ENCODE measurements at regions not wholly inside any gene's neighbourhood (a gene's known extent, or its start where the extent isn't known, plus 50 kb on each side); places are given as distances from the start of the nearest gene placed in this dataset.
"Not testable (repeated sequence)": the region's sequence is repeated elsewhere in the genome, so short reads cannot be mapped to it uniquely, and the experiment has no call there.

DNA sequence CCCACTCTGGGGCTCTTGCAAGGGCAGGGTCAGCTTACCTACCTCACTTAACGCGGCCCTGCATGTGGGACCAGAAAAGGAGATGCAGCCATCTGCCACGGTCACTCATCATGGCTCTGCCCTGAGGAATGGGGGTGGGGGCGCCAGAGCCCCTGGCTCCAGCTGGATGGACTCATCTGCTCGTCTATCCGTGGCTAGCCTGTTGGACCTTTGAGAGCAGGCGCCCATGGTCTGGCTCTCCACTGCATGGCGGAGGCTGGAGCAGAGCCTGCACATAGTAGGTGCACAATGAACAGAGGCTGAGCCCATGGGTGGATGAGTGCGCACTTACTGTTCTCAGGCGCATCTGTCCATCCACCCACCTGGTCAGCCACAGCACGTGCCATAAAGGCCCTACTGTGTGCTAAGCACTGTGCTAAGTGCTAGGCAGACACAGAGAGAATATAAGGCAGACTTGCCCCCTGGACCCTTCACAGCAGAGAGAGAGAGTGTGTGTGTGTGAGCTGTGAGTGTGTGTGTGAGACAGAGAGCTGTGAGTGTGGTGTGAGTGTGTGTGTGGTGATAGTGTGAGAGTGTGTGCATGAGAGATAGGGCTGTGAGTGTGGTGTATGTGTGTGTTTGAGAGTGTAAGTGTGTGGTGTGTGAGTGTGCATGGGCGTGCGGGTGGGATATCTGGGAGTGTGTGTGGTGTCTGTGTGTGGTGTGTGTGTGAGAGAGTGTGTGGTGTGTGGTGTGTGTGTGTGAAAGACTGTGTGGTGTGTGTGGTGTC, 151.3 kb downstream of the TFCP2L1 start:
- DNase-seq (ENCODE audit: low read depth, low spot score) = no peak
- no peak overlapping the region for H3K27ac ChIP-seq

GRCh38 chr2:121134728-121135127, 150.3 kb downstream of the TFCP2L1 start:
- H3K27ac ChIP-seq = no peak overlapping the region
- DNase-seq (ENCODE audit: low read depth, low spot score) = no peak

- DNase-seq (ENCODE audit: low read depth, low spot score) = no peak
- H3K27ac ChIP-seq = no peak overlapping the region
Observed at GRCh38 chr2:121135168-121135853, 149.7 kb downstream of the TFCP2L1 start.

GRCh38 chr2:121136323-121136722, 148.7 kb downstream of the TFCP2L1 start:
- no peak overlapping the region for H3K27ac ChIP-seq
- no peak for DNase-seq (ENCODE audit: low read depth, low spot score)

DNA sequence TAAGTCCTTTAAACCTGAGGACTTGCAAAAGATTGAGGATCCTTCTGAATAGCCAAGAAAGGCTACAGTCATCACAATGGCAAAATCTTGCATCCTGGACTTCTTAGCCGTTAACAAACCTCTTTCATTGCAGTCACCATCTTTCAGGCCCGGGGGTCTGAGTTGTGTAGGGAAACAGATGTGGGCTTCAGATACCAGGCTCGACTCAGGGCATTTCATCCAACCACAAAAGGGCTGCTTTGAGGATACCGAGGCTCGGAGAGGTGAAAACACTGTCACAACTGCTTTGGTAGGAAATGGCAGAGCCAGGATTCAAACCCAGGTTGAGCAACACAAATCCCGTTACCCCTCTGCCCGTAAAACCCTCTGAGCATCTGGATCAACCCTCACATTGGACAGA, 147.4 kb downstream of the TFCP2L1 start:
- DNase-seq (ENCODE audit: low read depth, low spot score) = no peak
- H3K27ac ChIP-seq = no peak overlapping the region

DNA sequence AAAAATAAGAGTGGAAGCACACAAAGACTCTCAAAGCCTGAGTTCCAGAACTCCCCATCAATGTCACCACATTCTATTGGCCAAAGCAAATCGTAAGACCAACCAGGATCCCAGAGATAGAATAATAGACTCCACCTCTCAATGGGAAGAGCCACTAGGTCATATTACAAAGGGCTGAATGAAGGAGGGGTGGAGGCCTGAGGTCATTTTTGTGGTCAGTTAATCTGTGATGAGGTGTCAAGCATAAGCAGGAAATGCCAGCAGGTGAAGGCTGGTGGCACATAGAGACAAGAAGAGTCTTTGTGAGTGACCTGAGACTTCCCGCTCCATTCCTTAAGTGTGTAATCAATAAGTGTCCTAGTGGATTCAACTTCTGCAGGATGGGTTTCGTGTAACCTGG, 144.3 kb downstream of the TFCP2L1 start:
- DNase-seq (ENCODE audit: low read depth, low spot score) = no peak
- no peak overlapping the region for H3K27ac ChIP-seq

DNA sequence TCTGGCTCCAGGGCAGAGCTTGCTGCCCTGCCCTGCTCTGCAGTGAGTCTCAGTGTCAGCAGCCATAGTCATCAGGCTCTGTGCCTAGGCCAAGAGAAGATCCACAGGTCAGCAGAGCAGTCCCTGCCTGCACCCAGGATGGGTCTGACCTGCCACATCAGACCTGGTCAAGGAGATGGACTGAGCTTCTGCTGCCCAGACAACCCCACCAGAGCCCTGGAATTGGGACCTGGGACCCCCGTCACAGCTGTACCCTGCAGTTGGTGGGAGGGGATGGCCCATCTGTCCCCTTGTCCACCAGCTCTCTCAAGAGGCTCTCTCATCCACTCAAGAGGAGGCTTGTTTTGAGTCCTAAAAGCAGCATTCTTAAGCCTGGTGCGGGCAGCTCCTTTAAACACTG, 142.6 kb downstream of the TFCP2L1 start:
- H3K27ac ChIP-seq = no peak overlapping the region

GRCh38 chr2:121144111-121144510, 140.9 kb downstream of the TFCP2L1 start:
- H3K27ac ChIP-seq = no peak overlapping the region
- no peak for DNase-seq (ENCODE audit: low read depth, low spot score)

More for the DNA sequence above, 142.6 kb downstream of the TFCP2L1 start:
- DNase-seq (ENCODE audit: low read depth, low spot score) = no peak

GRCh38 chr2:121146630-121147029, 138.4 kb downstream of the TFCP2L1 start:
- no peak for DNase-seq (ENCODE audit: low read depth, low spot score)
- no peak overlapping the region for H3K27ac ChIP-seq

DNA sequence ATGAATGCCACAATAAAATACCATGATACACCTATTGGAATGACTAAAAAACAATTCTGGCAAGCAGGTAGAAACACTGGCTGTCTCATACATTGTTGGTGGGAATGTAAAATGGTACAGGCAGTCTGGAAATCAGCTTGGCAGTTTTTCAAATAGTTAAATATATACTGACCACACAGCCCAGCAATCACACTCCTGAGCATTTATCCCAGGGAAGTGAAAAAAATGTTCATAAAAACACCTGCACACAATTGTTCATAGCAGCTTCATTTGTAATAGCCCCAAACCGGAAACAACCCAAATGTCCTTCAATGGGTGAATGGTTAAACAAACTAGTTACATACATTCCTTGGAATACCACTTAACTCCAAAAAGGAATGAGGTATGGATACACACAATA, 137.2 kb downstream of the TFCP2L1 start:
- DNase-seq (ENCODE audit: low read depth, low spot score) = peak; percentile 29
- H3K27ac ChIP-seq = no peak overlapping the region

DNA sequence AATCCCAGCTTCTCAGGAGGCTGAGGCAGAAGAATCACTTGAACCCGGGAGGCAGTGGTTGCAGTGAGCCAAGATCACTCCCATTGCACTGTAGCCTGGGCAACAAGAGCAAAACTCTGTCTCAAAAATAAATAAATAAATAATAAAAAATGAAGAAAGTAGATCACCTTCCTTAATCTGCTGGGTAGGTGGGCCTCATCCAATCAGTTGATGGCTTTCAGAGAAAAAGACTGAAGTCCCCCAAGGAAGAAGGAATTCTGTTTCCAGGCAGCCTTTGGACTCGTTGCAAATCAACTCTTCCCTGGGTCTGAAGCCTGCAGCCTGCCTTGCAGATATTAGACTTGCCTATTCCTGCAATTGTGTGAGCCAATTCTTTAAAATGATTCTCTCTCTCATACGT, 136.5 kb downstream of the TFCP2L1 start:
- no peak for DNase-seq (ENCODE audit: low read depth, low spot score)

DNA sequence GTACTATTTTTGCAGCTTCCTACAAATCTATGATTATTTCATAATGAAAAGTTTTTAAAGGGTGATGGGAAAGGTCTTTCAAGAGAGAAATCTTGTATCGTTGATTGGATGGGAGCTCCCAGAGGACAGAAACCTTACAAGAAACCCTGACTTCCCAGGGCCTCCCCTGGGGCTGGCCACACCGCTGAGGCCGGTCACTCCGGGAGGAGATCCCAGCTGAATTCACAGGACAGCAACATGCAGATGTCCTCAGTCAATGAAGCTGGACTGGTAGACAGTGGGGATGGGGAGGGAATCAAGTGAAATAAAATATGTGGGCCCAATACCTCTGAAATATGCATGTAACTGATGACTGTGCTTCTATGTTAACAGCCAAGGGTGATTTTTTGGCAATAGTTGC, 135.6 kb downstream of the TFCP2L1 start:
- H3K27ac ChIP-seq = no peak overlapping the region

More for the DNA sequence above, 136.5 kb downstream of the TFCP2L1 start:
- no peak overlapping the region for H3K27ac ChIP-seq

DNA sequence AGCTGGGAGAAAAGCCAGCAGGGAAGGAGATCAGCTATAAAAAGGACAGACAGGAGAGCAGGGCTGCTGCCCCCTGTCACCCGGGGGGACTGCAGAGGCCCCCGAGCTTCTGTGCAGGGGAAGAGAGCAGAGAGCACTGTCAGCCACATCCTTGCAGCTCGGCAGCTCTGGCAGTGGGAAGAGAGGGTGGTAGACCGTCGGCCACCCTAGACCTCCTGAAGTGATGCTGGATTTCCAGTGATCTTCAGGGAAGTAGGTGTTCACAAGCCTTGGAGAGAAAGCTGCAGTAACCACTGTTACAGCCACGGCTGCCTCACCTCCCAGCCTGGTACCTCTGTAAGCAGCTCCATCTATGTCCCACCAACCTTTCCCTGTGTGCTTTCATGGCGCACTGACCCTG, 134.9 kb downstream of the TFCP2L1 start:
- DNase-seq (ENCODE audit: low read depth, low spot score) = no peak
- H3K27ac ChIP-seq = no peak overlapping the region

More for the DNA sequence above, 135.6 kb downstream of the TFCP2L1 start:
- DNase-seq (ENCODE audit: low read depth, low spot score) = no peak

GRCh38 chr2:121150713-121151112, 134.3 kb downstream of the TFCP2L1 start:
- DNase-seq (ENCODE audit: low read depth, low spot score) = no peak
- H3K27ac ChIP-seq = no peak overlapping the region

DNA sequence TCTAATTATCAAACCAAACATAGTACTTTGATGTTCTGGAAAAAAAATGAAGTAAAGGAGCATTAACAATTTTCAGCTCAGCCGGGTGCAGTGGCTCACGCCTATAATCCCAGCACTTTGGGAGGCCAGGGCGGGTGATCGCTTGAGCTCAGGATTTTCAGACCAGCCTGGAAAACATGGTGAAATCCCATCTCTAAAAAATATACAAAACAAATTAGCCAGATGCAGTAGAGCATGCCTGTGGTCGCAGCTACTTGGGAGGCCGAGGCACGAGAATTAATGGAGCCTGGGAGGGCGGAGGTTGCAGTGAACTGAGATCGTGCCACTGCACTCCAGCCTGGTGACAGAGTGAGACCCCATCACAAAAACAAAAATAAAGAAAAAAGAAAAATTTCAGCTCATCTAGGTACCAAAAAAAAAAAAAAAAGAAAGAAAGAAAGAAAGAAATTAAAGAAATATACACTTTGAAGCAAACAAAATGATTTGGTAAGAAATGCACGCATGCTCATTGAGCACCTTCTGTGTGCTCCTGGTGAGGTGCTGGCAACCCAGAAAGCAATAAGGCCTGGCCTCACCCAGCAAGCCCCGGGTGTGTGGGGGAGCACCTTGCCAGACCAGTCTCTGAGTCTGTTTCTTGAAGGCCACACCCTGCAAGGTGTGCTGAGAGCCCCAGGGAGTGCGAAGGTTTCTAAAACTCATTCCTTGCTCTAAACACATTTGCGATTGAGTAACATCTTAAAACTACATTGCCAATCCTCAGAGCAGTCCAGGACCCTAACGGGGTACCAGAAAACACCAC, 133.5 kb downstream of the TFCP2L1 start:
- peak; percentile 59 for DNase-seq (ENCODE audit: low read depth, low spot score)
- H3K27ac ChIP-seq = no peak overlapping the region

DNA sequence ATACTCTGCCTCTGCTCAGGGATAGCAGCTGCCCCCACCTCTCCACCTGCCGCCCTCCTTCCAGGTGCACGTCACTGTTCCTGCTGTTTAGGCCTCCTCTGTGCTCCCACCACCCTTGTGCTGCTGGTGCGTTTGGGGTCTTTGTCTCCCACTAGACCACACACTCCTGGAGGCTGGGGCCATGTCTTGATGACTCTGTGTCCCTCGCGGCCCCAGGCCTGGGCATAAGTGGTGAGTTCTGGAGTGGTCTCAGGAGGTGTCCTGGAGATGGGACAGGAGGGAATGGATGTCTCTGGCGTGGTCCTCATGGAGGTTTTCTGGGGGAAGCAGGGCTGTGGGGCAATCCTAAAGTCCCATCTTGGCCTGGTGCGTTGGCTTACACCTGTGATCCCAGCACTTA, 132.1 kb downstream of the TFCP2L1 start:
- H3K27ac ChIP-seq = no peak overlapping the region
- no peak for DNase-seq (ENCODE audit: low read depth, low spot score)

- H3K27ac ChIP-seq = no peak overlapping the region
- DNase-seq (ENCODE audit: low read depth, low spot score) = no peak
Observed at GRCh38 chr2:121153516-121153915, 131.5 kb downstream of the TFCP2L1 start.

GRCh38 chr2:121155502-121156056, 129.4 kb downstream of the TFCP2L1 start:
- peak overlapping the region; percentile 6 for H3K27ac ChIP-seq
- DNase-seq (ENCODE audit: low read depth, low spot score) = no peak

GRCh38 chr2:121157481-121157880, 127.5 kb downstream of the TFCP2L1 start:
- not testable (repeated sequence) for DNase-seq (ENCODE audit: low read depth, low spot score); H3K27ac ChIP-seq

GRCh38 chr2:121159291-121160071, 125.5 kb downstream of the TFCP2L1 start:
- no peak overlapping the region for H3K27ac ChIP-seq
- DNase-seq (ENCODE audit: low read depth, low spot score) = no peak
